ENCODE measurements at regions not wholly inside any gene's neighbourhood (a gene's known extent, or its start where the extent isn't known, plus 50 kb on each side); places are given as distances from the start of the nearest gene placed in this dataset.

GRCh38 chr20:40744818-40745175 is 55.8 kb upstream of the MAFB start:
- TF ChIP-seq POLR2A (IDR thresholded peaks at IDR 0.05) (no peak), CTCF (IDR thresholded peaks at IDR 0.05) (no peak)

Data from testis (tissue), 2 donors.